Activated T-cell treated with anti-CD3 and anti-CD28 coated beads, Interleukin-2, amount 50 U/mL, for 24 hours (primary cell): ENCODE measurements at regions not wholly inside any gene's neighbourhood (a gene's known extent, or its start where the extent isn't known, plus 50 kb on each side); places are given as distances from the start of the nearest gene placed in this dataset.
"Not testable (repeated sequence)": the region's sequence is repeated elsewhere in the genome, so short reads cannot be mapped to it uniquely, and the experiment has no call there.

Experiments
- DNase-seq: peaks from one replicate; pipeline ENCODE4 v3.0.0-alpha.2; 2020
- H3K27ac Mint-ChIP-seq: 2 replicates; pipeline ENCODE4 v1.8.0; 2020; ENCODE audit warnings: mild to moderate bottlenecking, mixed read lengths
- H3K27me3 Mint-ChIP-seq: 2 replicates; pipeline ENCODE4 v1.8.0; 2020; ENCODE audit warnings: mixed read lengths
- H3K36me3 Mint-ChIP-seq: 2 replicates; pipeline ENCODE4 v1.8.0; 2020; ENCODE audit warnings: low read depth, mixed read lengths
- H3K4me1 Mint-ChIP-seq: 2 replicates; pipeline ENCODE4 v1.8.0; 2020; ENCODE audit warnings: low read depth, mixed read lengths
- H3K4me3 Mint-ChIP-seq: 2 replicates; pipeline ENCODE4 v1.8.0; 2020; ENCODE audit warnings: mild to moderate bottlenecking, moderate library complexity, mixed read lengths
- H3K9me3 Mint-ChIP-seq: 2 replicates; pipeline ENCODE4 v1.8.0; 2020; ENCODE audit warnings: mixed read lengths

DNA sequence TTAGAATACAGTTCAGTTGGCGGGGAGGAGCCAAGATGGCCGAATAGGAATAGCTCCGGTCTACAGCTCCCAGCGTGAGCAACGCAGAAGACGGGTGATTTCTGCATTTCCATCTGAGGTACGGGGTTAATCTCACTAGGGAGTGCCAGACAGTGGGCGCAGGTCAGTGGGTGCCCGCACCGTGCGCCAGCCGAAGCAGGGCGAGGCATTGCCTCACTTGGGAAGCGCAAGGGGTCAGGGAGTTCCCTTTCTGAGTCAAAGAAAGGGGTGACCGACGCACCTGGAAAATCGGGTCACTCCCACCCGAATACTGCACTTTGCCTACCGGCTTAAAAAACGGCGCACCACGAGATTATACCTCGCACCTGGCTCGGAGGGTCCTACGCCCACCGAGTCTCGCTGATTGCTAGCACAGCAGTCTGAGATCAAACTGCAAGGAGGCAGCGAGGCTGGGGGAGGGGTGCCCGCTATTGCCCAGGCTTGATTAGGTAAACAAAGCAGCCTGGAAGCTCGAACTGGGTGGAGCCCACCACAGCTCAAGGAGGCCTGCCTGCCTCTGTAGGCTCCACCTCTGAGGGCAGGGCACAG, 631.5 kb upstream of the NECTIN3 start:
- not testable (repeated sequence) for H3K4me1 Mint-ChIP-seq, H3K36me3 Mint-ChIP-seq, H3K27ac Mint-ChIP-seq, H3K4me3 Mint-ChIP-seq, H3K27me3 Mint-ChIP-seq, DNase-seq, H3K9me3 Mint-ChIP-seq

DNA sequence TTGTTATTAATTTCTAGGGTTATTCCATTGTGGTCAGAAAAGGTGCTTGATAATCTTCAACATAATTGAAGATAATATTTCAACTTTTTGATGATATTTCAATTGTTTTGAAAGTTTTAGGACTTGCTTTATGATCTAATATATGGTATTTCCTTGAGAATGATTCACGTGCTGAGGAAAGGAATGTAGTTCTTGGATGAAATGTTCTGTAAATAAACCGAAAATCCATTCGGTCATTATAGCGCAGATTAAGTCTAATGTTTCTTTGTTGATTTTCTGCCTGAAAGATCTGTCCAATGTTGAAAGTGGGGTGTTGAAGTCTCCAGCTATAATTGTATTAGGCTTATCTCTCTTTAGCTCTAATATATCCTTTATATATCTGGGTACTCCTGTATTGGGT, 617.5 kb upstream of the NECTIN3 start:
- no peaks in the 10 kb centered on the region for H3K36me3 Mint-ChIP-seq
- no peak overlapping the region for H3K27ac Mint-ChIP-seq
- no peaks in the 10 kb centered on the region for H3K4me1 Mint-ChIP-seq
- no peak overlapping the region for H3K4me3 Mint-ChIP-seq
- peaks cover 6% of the 10 kb centered on the region for H3K9me3 Mint-ChIP-seq
- DNase-seq = no peak
- H3K27me3 Mint-ChIP-seq = no peaks in the 10 kb centered on the region

DNA sequence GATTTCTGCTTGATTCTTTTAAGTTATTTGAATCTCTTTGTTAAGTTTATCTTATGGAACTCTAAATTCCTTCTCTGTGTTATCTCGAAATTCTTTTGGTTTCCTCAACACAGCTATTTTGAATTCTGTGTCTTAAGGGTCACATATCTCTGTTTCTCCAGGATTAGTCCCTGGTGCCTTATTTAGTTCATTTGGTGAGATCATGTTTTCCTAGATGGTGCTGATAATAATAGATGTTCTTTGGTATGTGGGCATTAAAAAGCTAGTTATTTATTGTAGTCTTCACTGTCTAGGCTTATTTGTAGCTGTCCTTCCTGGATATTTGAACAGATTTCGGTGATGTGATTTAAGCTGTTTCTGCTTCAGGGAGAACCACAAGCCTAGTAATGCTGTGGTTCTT, 615.6 kb upstream of the NECTIN3 start:
- peaks cover 6% of the 10 kb centered on the region for H3K9me3 Mint-ChIP-seq
- no peak overlapping the region for H3K4me3 Mint-ChIP-seq
- H3K36me3 Mint-ChIP-seq = no peaks in the 10 kb centered on the region
- no peak for DNase-seq
- H3K27me3 Mint-ChIP-seq = no peaks in the 10 kb centered on the region
- no peak overlapping the region for H3K27ac Mint-ChIP-seq
- H3K4me1 Mint-ChIP-seq = no peaks in the 10 kb centered on the region

DNA sequence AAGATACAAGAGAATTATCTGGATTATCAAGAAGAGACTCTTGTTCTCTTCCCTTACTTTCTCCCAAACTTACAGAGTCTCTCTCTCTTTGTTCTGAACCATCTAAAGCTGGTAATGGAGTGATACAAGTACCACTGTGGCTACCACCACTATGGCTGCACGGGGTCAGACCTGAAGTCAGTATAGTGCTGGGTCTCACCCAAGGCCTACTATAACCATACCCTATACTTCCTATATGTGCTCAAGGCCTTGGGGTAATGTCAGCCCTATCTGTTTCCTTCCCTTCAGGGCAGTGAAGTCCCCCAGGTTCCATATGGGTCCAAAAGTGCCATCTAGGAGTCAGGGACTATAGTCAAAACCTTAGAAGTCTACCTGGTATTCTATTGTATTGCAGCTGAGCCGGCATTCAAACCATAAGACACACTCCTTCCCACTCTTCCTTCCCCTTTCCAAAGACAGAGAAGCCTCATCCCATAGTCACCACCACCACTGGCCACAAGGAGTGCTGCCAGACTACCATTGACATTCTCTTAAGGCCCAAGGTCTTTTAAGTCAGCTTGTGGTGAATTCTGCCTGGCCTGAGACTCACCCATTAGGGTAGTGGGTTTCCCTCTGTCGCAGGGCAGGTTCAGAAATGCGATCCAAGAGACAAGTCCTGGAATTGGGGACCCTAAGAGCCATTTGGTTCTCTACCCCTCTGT, 615.0 kb upstream of the NECTIN3 start:
- Mint-ChIP-seq H3K27me3 (no peaks in the 10 kb centered on the region), H3K4me1 (no peaks in the 10 kb centered on the region), H3K4me3 (no peak overlapping the region), H3K36me3 (no peaks in the 10 kb centered on the region), H3K27ac (no peak overlapping the region), H3K9me3 (peaks cover 6% of the 10 kb centered on the region)
- no peak for DNase-seq

GRCh38 chr3:110457508-110457907, 614.1 kb upstream of the NECTIN3 start:
- Mint-ChIP-seq H3K36me3 (no peaks in the 10 kb centered on the region), H3K4me1 (no peaks in the 10 kb centered on the region), H3K27ac (no peak overlapping the region), H3K27me3 (peaks cover 4% of the 10 kb centered on the region), H3K4me3 (no peak overlapping the region), H3K9me3 (peaks cover 6% of the 10 kb centered on the region)
- DNase-seq = no peak

DNA sequence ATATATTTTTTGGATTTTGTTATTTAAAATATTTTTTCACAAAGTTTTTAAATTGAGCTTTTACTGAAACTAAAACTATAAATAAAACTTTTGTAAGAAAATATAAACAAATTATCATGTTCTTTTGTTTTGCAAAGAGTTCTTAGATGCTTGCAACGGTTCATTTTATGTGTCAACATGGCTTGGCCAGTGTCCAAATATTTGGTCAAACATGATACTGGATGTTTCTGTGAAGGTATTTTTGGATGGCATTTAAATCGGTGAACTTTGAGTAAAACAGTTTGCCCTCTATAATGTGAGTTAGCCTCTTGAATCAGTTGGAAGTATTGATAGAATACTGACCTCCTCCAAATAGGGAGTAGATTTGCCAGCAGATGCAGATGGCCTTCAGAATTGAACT, 612.6 kb upstream of the NECTIN3 start:
- H3K4me3 Mint-ChIP-seq = no peak overlapping the region
- DNase-seq = no peak
- peaks cover 5% of the 10 kb centered on the region for H3K27me3 Mint-ChIP-seq
- no peak overlapping the region for H3K27ac Mint-ChIP-seq
- H3K9me3 Mint-ChIP-seq = peaks cover 6% of the 10 kb centered on the region
- no peaks in the 10 kb centered on the region for H3K36me3 Mint-ChIP-seq
- H3K4me1 Mint-ChIP-seq = no peaks in the 10 kb centered on the region

DNA sequence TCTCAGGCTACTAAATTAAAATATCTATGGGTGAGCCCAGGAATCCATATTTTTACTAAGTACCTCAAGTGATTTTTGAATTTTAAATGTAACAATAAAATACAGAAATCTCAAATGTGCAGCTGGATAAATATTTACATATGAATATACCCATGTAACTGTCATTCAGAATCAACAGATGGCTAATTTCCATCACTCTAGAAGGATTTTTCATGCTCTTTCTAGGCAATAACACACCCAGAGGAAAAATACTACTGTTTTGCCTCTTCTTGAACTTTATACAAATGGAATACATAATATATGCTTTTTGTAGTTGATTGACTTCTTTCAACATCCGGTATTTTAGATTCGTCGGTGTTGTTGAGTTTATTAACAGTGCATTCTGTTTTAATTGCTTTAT, 601.3 kb upstream of the NECTIN3 start:
- DNase-seq = no peak
- Mint-ChIP-seq H3K36me3 (no peaks in the 10 kb centered on the region), H3K9me3 (no peaks in the 10 kb centered on the region), H3K4me1 (no peaks in the 10 kb centered on the region), H3K4me3 (no peak overlapping the region), H3K27me3 (peaks cover 16% of the 10 kb centered on the region), H3K27ac (no peak overlapping the region)

DNA sequence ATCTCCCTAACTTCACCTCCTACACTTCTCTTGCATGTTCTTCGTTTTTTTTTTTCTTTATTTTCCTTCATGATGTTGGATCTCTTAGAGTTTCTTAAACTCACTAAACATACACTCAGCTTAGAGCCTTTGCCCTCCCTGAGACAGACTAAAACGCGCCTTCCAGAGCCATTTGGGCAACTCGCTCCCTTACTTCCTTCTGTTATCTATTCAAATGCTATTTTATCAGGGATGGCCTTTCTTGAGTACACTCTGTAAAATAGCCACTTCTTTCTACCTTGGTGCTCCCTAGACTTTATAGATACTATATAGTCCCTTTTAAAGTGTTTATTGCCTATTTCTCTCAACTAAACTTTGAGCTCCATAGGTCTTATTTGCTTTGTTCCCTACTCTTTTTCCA, 598.2 kb upstream of the NECTIN3 start:
- no peaks in the 10 kb centered on the region for H3K9me3 Mint-ChIP-seq
- no peaks in the 10 kb centered on the region for H3K36me3 Mint-ChIP-seq
- peaks cover 21% of the 10 kb centered on the region for H3K27me3 Mint-ChIP-seq
- no peak overlapping the region for H3K4me3 Mint-ChIP-seq
- H3K27ac Mint-ChIP-seq = no peak overlapping the region
- no peaks in the 10 kb centered on the region for H3K4me1 Mint-ChIP-seq
- DNase-seq = no peak

- Mint-ChIP-seq H3K27me3 (peaks cover 21% of the 10 kb centered on the region), H3K27ac (no peak overlapping the region), H3K9me3 (no peaks in the 10 kb centered on the region), H3K36me3 (no peaks in the 10 kb centered on the region), H3K4me1 (no peaks in the 10 kb centered on the region), H3K4me3 (no peak overlapping the region)
- no peak for DNase-seq
These were observed 597.2 kb upstream of the NECTIN3 start for GRCh38 chr3:110474397-110474796.

GRCh38 chr3:110478377-110479054, 593.1 kb upstream of the NECTIN3 start:
- no peak overlapping the region for H3K27ac Mint-ChIP-seq
- H3K36me3 Mint-ChIP-seq = no peaks in the 10 kb centered on the region
- peaks cover 3% of the 10 kb centered on the region for H3K9me3 Mint-ChIP-seq
- H3K27me3 Mint-ChIP-seq = peaks cover 23% of the 10 kb centered on the region
- H3K4me1 Mint-ChIP-seq = no peaks in the 10 kb centered on the region
- DNase-seq = no peak
- no peak overlapping the region for H3K4me3 Mint-ChIP-seq

DNA sequence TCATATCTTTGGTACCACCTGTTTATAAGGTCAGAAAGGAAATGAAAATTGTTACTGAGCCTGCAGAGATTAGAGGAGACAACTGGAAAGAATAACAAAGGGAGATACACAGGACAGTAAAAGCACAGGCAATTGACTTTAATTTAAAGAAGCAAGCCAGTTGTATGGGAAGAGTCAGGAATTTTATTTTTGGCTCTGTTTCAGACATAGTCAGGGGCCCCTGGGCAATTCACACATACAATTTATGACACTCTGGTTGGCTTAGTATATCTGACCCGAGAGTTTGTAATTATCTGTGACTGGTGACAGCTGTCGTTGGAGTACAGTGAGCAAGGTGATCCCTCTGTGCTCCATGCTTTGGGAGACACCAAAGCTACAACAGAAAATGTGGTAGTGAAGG, 591.9 kb upstream of the NECTIN3 start:
- H3K27me3 Mint-ChIP-seq = peaks cover 18% of the 10 kb centered on the region
- H3K4me3 Mint-ChIP-seq = no peak overlapping the region

DNA sequence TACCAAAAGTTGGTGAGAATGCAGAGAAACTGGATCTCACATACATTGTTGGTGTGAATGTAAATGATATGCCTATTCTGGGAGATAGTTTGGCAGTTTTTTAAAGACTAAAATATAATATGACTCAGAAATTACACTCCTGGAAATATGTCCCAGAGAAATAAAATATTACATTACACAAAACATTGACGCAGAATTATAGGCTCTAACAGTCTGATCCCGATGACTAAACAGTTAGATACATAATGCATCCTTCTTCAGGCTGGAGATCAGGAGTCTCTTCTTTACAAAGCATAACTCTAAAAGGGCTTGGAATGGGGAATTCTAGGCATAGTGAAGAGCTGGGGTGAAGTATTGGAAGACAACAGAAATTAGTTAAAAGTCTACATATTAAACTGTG, 586.2 kb upstream of the NECTIN3 start:
- no peak for DNase-seq
- Mint-ChIP-seq H3K4me3 (no peak overlapping the region), H3K4me1 (no peaks in the 10 kb centered on the region), H3K36me3 (no peaks in the 10 kb centered on the region), H3K27ac (no peak overlapping the region), H3K9me3 (peaks cover 37% of the 10 kb centered on the region), H3K27me3 (peaks cover 5% of the 10 kb centered on the region)

More for the DNA sequence above, 591.9 kb upstream of the NECTIN3 start:
- Mint-ChIP-seq H3K36me3 (no peaks in the 10 kb centered on the region), H3K4me1 (no peaks in the 10 kb centered on the region), H3K9me3 (peaks cover 7% of the 10 kb centered on the region), H3K27ac (no peak overlapping the region)
- no peak for DNase-seq

- Mint-ChIP-seq H3K4me3 (no peak overlapping the region), H3K27ac (no peak overlapping the region), H3K27me3 (no peaks in the 10 kb centered on the region), H3K9me3 (peaks cover 35% of the 10 kb centered on the region), H3K4me1 (no peaks in the 10 kb centered on the region), H3K36me3 (no peaks in the 10 kb centered on the region)
- no peak for DNase-seq
These were observed 583.8 kb upstream of the NECTIN3 start for GRCh38 chr3:110487840-110488239.

DNA sequence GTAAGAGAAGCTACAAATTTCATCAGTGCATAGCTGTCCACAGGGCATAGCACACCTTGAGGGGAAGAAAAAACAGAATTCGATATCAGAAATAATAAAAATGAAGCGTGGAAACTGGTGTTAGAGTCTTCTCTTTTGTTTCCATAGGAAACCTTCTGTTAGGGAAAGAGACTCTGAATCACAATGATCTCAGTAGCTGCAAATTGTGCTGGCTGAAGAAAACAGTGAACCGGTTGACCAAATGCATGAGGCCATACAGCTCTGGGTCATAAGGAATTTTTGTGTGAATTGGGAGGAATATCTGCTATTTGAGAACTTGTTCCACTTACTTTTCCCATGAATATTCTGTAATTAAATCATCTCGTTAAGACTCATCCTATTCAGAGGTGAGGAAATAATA, 580.2 kb upstream of the NECTIN3 start:
- H3K27me3 Mint-ChIP-seq = peaks cover 2% of the 10 kb centered on the region
- no peak overlapping the region for H3K4me3 Mint-ChIP-seq
- H3K36me3 Mint-ChIP-seq = no peaks in the 10 kb centered on the region
- no peak overlapping the region for H3K27ac Mint-ChIP-seq
- peaks cover 20% of the 10 kb centered on the region for H3K9me3 Mint-ChIP-seq
- no peak for DNase-seq
- H3K4me1 Mint-ChIP-seq = no peaks in the 10 kb centered on the region

DNA sequence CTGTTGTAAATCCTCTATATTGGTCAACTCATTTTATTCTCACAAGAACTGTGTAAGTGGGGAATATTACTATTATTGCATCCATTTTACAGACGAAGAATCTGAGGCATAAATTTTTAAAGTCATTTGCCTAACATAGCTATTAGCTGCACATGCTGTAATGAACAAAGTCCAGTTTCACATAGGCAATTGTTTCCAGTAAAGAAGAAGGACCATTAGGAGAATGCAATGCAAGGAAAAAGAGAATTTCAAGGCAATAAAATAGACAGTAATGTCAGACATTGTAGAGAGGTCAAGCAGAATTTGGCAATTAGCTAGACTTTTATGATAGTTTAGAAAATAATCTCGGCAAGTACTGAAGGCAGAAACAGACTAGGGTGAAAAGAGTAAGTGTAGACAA, 578.7 kb upstream of the NECTIN3 start:
- Mint-ChIP-seq H3K27ac (no peak overlapping the region), H3K4me1 (no peaks in the 10 kb centered on the region), H3K4me3 (no peak overlapping the region)

More for the DNA sequence above, 578.7 kb upstream of the NECTIN3 start:
- peaks cover 2% of the 10 kb centered on the region for H3K27me3 Mint-ChIP-seq
- H3K9me3 Mint-ChIP-seq = peaks cover 11% of the 10 kb centered on the region
- no peak for DNase-seq
- no peaks in the 10 kb centered on the region for H3K36me3 Mint-ChIP-seq
